ENCODE measurements at regions not wholly inside any gene's neighbourhood (a gene's known extent, or its start where the extent isn't known, plus 50 kb on each side); places are given as distances from the start of the nearest gene placed in this dataset.

GRCh38 chr20:60332523-60332922 is 374.3 kb downstream of the CDH26 start:
- no peak for DNase-seq

- no peak for DNase-seq
Measured at GRCh38 chr20:60334911-60335310, 376.7 kb downstream of the CDH26 start.

GRCh38 chr20:60338556-60338955 is 380.3 kb downstream of the CDH26 start:
- DNase-seq = peak; percentile 59

- DNase-seq = no peak
Measured at GRCh38 chr20:60339738-60340137, 381.5 kb downstream of the CDH26 start.

- no peak for DNase-seq
Measured at GRCh38 chr20:60340232-60340631, 382.0 kb downstream of the CDH26 start.

GRCh38 chr20:60341062-60341461 is 382.8 kb downstream of the CDH26 start:
- DNase-seq = no peak

- DNase-seq = no peak
Measured at GRCh38 chr20:60345106-60345505, 386.9 kb downstream of the CDH26 start.

- DNase-seq = no peak
Measured at GRCh38 chr20:60349418-60349817, 391.2 kb downstream of the CDH26 start.

- no peak for DNase-seq
Measured at GRCh38 chr20:60352017-60352416, 393.8 kb downstream of the CDH26 start.

- peak; percentile 53 for DNase-seq
Measured at GRCh38 chr20:60352596-60352995, 394.4 kb downstream of the CDH26 start.

GRCh38 chr20:60354024-60354580 is 395.9 kb downstream of the CDH26 start:
- DNase-seq = no peak

- DNase-seq = no peak
Measured at GRCh38 chr20:60358101-60358500, 399.9 kb downstream of the CDH26 start.

GRCh38 chr20:60359010-60359409 is 400.8 kb downstream of the CDH26 start:
- no peak for DNase-seq

- DNase-seq = no peak
Measured at GRCh38 chr20:60361761-60362395, 403.7 kb downstream of the CDH26 start.

- no peak for DNase-seq
Measured at GRCh38 chr20:60362531-60362930, 404.3 kb downstream of the CDH26 start.

GRCh38 chr20:60363698-60364097 is 405.5 kb downstream of the CDH26 start:
- no peak for DNase-seq

GRCh38 chr20:60365064-60365666 is 406.9 kb downstream of the CDH26 start:
- DNase-seq = peak; percentile 53

GRCh38 chr20:60365882-60366281 is 407.7 kb downstream of the CDH26 start:
- peak; percentile 61 for DNase-seq

GRCh38 chr20:60371384-60371783 is 413.2 kb downstream of the CDH26 start:
- DNase-seq = no peak

GRCh38 chr20:60372275-60372674 is 414.1 kb downstream of the CDH26 start:
- DNase-seq = peak; percentile 24

- DNase-seq = peak; percentile 24
Measured at GRCh38 chr20:60372822-60373221, 414.6 kb downstream of the CDH26 start.

- DNase-seq = no peak
Measured at GRCh38 chr20:60378620-60379019, 420.4 kb downstream of the CDH26 start.

GRCh38 chr20:60381643-60382400 is 423.6 kb downstream of the CDH26 start:
- DNase-seq = no peak

- DNase-seq = no peak
Measured at GRCh38 chr20:60389441-60389840, 431.2 kb downstream of the CDH26 start.

Data from DMS79 (cell line).